SK-N-SH (cell line): ENCODE measurements at regions not wholly inside any gene's neighbourhood (a gene's known extent, or its start where the extent isn't known, plus 50 kb on each side); places are given as distances from the start of the nearest gene placed in this dataset.

ENCODE experiments used
- CTCF ChIA-PET: fragments of 300-600, 350-600 bp; formaldehyde crosslinking; extraction: SDS; loops from one replicate; lab custom pipeline; 2021; lab: Yijun Ruan, JAX
- POLR2A ChIA-PET: fragments of 350-600 bp; sonication (Branson Sonifier 250); formaldehyde crosslinking; extraction: SDS; loops from one replicate; lab custom pipeline; 2020; ENCODE audit warnings: antibody characterized with exemption, inconsistent platforms; lab: Yijun Ruan, JAX
- DNase-seq: peaks from one replicate; pipeline ENCODE4 v3.0.0; 2012
- H2AFZ ChIP-seq: fragments of 200-600 bp; sonication (generic); 2 replicates; pipeline ENCODE4 v1.8.1; 2016; ENCODE audit warnings: antibody characterized with exemption, mild to moderate bottlenecking, low read depth
- H3F3A ChIP-seq: fragments of 200-600 bp; sonication (generic); replicated peaks from 2 replicates; pipeline ENCODE3; 2016; ENCODE audit warnings: antibody characterized with exemption, mild to moderate bottlenecking; ENCODE audit not compliant: insufficient read depth
- H3K27ac ChIP-seq, 2 experiments: fragments of 200-500 bp in 1 of 2; fragments of 200-600 bp in 1 of 2; sonication (Bioruptor generic) in 1 of 2; sonication (generic), shearing (Covaris generic) in 1 of 2; 2 replicates each; pipeline versions ENCODE4 v1.5.1 to v1.6.1; 2014 to 2016; ENCODE audit warnings: low read depth in 2 of 2, inconsistent platforms in 1 of 2, low read length in 1 of 2, mild to moderate bottlenecking in 1 of 2, mixed read lengths in 1 of 2
- H3K27me3 ChIP-seq: fragments of 200-600 bp; sonication (generic), shearing (Covaris generic); 2 replicates; pipeline ENCODE4 v1.6.1; 2016; ENCODE audit warnings: mixed run types; ENCODE audit not compliant: insufficient read depth
- H3K36me3 ChIP-seq, 2 experiments: fragments of 200-500 bp in 1 of 2; fragments of 200-600 bp in 1 of 2; sonication (Bioruptor generic) in 1 of 2; sonication (generic) in 1 of 2; replicated peaks in 1 of 2; 2 replicates each; pipeline versions ENCODE3 to v1.5.1; 2014 to 2016; ENCODE audit warnings: low read length in 1 of 2, mild to moderate bottlenecking in 1 of 2; ENCODE audit not compliant: insufficient read depth in 2 of 2, control insufficient read depth in 1 of 2
- H3K4me1 ChIP-seq, 2 experiments: fragments of 200-500 bp in 1 of 2; fragments of 200-600 bp in 1 of 2; sonication (Bioruptor generic) in 1 of 2; sonication (generic), shearing (Covaris generic) in 1 of 2; 2 replicates each; pipeline versions ENCODE4 v1.5.1 to v1.6.1; 2014 to 2016; ENCODE audit warnings: low read depth in 1 of 2, low read length in 1 of 2, mixed run types in 1 of 2; ENCODE audit not compliant: insufficient read depth in 2 of 2, control insufficient read depth in 1 of 2
- H3K4me2 ChIP-seq: fragments of 200-600 bp; sonication (generic), shearing (Covaris generic); 2 replicates; pipeline ENCODE4 v1.6.1; 2017; ENCODE audit warnings: mixed run types
- H3K4me3 ChIP-seq, 2 experiments: fragments of 200-500 bp in 1 of 2; fragments of 200-600 bp in 1 of 2; sonication (Bioruptor generic) in 1 of 2; sonication (generic), shearing (Covaris generic) in 1 of 2; 2 replicates each; pipeline versions ENCODE4 v1.5.1 to v1.8.1; 2014 to 2016; ENCODE audit warnings: low read depth in 2 of 2, inconsistent platforms in 1 of 2, low read length in 1 of 2, mild to moderate bottlenecking in 1 of 2, mixed read lengths in 1 of 2, moderate library complexity in 1 of 2
- H3K79me2 ChIP-seq: fragments of 200-600 bp; sonication (generic); 2 replicates; pipeline ENCODE4 v1.8.1; 2017; ENCODE audit warnings: mild to moderate bottlenecking; ENCODE audit not compliant: insufficient read depth
- H3K9ac ChIP-seq: fragments of 200-600 bp; sonication (generic); 2 replicates; pipeline ENCODE4 v1.6.1; 2017; ENCODE audit warnings: mixed run types
- H3K9me2 ChIP-seq: fragments of 200-600 bp; sonication (generic); 2 replicates; pipeline ENCODE4 v1.6.1; 2017; ENCODE audit warnings: mixed run types
- H3K9me3 ChIP-seq: fragments of 200-600 bp; sonication (generic); 2 replicates; pipeline ENCODE4 v1.6.1; 2017; ENCODE audit warnings: mixed run types, mild to moderate bottlenecking, moderate library complexity
- H4K20me1 ChIP-seq: fragments of 200-600 bp; sonication (generic); 2 replicates; pipeline ENCODE4 v1.6.1; 2017; ENCODE audit warnings: mild to moderate bottlenecking, mixed run types; ENCODE audit not compliant: insufficient read depth
- CHD2 ChIP-seq: fragments of 150-350 bp; IDR thresholded peaks from 2 replicates; pipeline ENCODE4 v1.6.1; 2018; ENCODE audit warnings: low read length; ENCODE audit not compliant: partially characterized antibody
- EP300 ChIP-seq, 2 experiments: IDR thresholded peaks; 2 replicates each; pipeline versions ENCODE4 v1.4.0 to v1.6.1; 2012; ENCODE audit warnings: borderline replicate concordance in 1 of 2, low read depth in 1 of 2, low read length in 1 of 2
- EZH2phosphoT487 ChIP-seq: fragments of 200-600 bp; sonication (generic); IDR thresholded peaks from 2 replicates; pipeline ENCODE4 v1.6.1; 2017; ENCODE audit warnings: low read depth, mixed run types, mild to moderate bottlenecking, antibody characterized with exemption, moderate library complexity, borderline replicate concordance
- POLR2AphosphoS5 ChIP-seq: IDR thresholded peaks from 2 replicates; pipeline ENCODE4 v1.6.1; 2012; ENCODE audit warnings: low read depth, low read length
- RAD21 ChIP-seq: IDR thresholded peaks from 2 replicates; pipeline ENCODE4 v1.6.1; 2012; ENCODE audit warnings: mild to moderate bottlenecking, low read length
- RFX5 ChIP-seq: IDR thresholded peaks from 2 replicates; pipeline ENCODE4 v1.6.1; 2012; ENCODE audit warnings: mild to moderate bottlenecking, improper control_type of control experiment, low read length
- TAF1 ChIP-seq: IDR thresholded peaks from 2 replicates; pipeline ENCODE4 v1.6.1; 2012; ENCODE audit warnings: low read depth, mild to moderate bottlenecking, low read length, moderate library complexity, borderline replicate concordance
- TEAD4 ChIP-seq: IDR thresholded peaks from 2 replicates; pipeline ENCODE4 v1.4.0; 2012; ENCODE audit warnings: mild to moderate bottlenecking, borderline replicate concordance; ENCODE audit not compliant: insufficient read depth
- WGBS: methylation state at CpG from one replicate; pipeline ENCODE4 v1.1.6; 2017; ENCODE audit warnings: low lambda C conversion rate; 5-methylcytosine and 5-hydroxymethylcytosine counted together
- TF ChIP-seq, protein P1 (sequence below): IDR thresholded peaks from 2 replicates; pipeline ENCODE4 v1.4.0; 2012; ENCODE audit warnings: low read depth, borderline replicate concordance
- TF ChIP-seq, protein P2 (sequence below): IDR thresholded peaks from 2 replicates; pipeline ENCODE4 v1.4.0; 2012; ENCODE audit warnings: low read depth, borderline replicate concordance
- TF ChIP-seq, protein P3 (sequence below): fragments of 150-350 bp; IDR thresholded peaks from 2 replicates; pipeline ENCODE4 v1.6.1; 2016; ENCODE audit warnings: mild to moderate bottlenecking, low read depth, low read length

DNA sequence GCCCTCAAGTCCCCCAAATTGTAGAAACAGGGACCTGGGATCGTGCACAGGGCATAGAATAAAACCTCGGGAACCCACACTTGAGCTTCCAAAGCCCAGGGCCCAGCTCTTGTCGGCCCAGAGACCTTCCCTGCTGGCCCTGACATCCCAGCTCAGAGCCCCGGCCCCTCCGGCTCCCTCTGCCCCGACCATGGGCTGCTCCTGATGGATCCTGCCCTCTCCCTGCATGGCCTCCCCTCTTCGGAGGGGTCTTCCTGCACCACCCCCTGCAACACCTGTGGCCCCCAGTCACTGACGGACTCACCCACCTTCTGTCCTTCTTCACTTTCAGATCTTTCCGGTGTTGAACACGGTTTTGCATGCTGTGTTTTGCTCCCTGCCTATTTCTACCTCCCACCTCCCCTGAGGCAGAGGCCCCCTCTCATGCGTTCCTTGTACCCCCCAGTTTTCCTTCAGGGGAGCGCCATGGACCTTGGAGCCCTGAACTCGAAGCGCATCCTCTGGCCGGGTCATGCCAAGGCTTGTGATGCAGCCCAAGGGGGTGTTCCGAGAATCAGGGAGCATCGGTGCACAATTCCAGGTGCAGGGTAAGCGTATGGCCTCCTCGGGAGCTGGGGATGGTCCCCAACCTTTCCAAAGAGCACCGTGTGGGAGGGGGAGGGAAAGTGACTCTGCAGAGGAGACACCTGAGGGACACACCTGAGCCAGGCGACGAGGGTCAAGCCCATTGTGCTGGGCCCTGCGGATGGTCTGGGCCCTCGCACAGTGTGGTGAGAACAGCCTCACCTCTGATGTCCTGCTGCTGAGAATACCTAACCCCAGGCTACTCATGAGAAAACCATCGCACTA, 666.4 kb downstream of the BRD1 start:
- no peaks in the 10 kb centered on the region for H3K9me2 ChIP-seq
- H3K4me2 ChIP-seq = no peak overlapping the region
- no peaks in the 10 kb centered on the region; the same call in 1 of the 2 replicates for H3K27me3 ChIP-seq
- H3K4me3 ChIP-seq = no peak overlapping the region
- no peak overlapping the region for H3K9ac ChIP-seq
- DNase-seq = no peak
- H3K27ac ChIP-seq = no peak overlapping the region
- peaks cover 0 to 30% of the 10 kb centered on the region in 2 experiments; a peak in 1 of 4 replicates for H3K4me1 ChIP-seq
- TF ChIP-seq, protein P1, sequence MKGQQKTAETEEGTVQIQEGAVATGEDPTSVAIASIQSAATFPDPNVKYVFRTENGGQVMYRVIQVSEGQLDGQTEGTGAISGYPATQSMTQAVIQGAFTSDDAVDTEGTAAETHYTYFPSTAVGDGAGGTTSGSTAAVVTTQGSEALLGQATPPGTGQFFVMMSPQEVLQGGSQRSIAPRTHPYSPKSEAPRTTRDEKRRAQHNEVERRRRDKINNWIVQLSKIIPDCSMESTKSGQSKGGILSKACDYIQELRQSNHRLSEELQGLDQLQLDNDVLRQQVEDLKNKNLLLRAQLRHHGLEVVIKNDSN = no peak
- TF ChIP-seq EP300 (IDR thresholded peaks at IDR 0.05; ENCODE audit: borderline replicate concordance in 1 of 2, low read depth in 1 of 2, low read length in 1 of 2) = no peak
- no peak for TF ChIP-seq RAD21
- no peak for TF ChIP-seq TEAD4
- no peak for TF ChIP-seq EZH2phosphoT487
- TF ChIP-seq, protein P2, sequence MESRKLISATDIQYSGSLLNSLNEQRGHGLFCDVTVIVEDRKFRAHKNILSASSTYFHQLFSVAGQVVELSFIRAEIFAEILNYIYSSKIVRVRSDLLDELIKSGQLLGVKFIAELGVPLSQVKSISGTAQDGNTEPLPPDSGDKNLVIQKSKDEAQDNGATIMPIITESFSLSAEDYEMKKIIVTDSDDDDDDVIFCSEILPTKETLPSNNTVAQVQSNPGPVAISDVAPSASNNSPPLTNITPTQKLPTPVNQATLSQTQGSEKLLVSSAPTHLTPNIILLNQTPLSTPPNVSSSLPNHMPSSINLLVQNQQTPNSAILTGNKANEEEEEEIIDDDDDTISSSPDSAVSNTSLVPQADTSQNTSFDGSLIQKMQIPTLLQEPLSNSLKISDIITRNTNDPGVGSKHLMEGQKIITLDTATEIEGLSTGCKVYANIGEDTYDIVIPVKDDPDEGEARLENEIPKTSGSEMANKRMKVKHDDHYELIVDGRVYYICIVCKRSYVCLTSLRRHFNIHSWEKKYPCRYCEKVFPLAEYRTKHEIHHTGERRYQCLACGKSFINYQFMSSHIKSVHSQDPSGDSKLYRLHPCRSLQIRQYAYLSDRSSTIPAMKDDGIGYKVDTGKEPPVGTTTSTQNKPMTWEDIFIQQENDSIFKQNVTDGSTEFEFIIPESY = no peak
- TF ChIP-seq TAF1 = no peak
- no peak for TF ChIP-seq RFX5
- TF ChIP-seq POLR2AphosphoS5 = no peak
- no peaks in the 10 kb centered on the region for H3K9me3 ChIP-seq
- H3F3A ChIP-seq = no peaks in the 10 kb centered on the region
- no peaks in the 10 kb centered on the region for H3K36me3 ChIP-seq
- H4K20me1 ChIP-seq = no peaks in the 10 kb centered on the region
- ChIA-PET POLR2A (no interaction called here), CTCF (interaction anchor here (0.7 to 1.5 kb wide), 3 partner anchors 114 to 1693 kb away, joined by 3 read pairs; no protein-coding TSS in a partner anchor)
- no peak overlapping the region for H2AFZ ChIP-seq
- no peaks in the 10 kb centered on the region for H3K79me2 ChIP-seq
- WGBS = 49% methylated on average over 17 of the region's 25 CpGs

DNA sequence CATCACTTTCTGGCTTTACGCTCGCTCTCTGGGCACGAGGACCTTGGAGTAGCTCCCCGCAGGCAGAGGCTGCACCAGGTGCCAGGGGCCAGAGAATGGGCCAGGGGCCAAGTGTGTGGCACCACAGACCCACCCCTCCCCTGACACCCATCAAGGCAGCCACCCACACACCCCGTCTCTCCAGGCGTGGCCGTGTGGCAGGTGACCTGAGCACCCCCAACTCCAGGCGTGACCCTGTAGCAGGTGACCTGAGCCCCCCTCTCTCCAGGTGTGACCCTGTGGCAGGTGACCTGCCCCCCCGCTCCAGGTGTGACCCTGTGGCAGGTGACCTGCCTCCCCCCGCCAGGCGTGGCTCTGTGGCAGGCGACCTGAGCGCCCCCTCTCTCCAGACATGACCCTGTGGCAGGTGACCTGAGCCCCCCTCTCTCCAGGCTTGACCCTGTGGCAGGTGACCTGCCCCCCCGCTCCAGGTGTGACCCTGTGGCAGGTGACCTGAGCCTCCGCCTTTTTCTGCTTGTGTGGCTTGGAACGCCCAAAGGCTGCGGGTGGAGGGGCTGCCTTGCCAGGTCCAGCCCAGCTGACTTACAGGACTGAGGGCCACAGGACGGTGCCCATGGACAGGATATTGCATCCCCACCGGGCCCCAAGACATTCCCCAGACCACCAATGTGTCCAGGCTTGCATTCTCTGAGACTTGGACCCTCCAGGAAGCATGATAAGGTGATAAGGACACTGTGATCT, 667.2 kb downstream of the BRD1 start:
- TF ChIP-seq, protein P3, sequence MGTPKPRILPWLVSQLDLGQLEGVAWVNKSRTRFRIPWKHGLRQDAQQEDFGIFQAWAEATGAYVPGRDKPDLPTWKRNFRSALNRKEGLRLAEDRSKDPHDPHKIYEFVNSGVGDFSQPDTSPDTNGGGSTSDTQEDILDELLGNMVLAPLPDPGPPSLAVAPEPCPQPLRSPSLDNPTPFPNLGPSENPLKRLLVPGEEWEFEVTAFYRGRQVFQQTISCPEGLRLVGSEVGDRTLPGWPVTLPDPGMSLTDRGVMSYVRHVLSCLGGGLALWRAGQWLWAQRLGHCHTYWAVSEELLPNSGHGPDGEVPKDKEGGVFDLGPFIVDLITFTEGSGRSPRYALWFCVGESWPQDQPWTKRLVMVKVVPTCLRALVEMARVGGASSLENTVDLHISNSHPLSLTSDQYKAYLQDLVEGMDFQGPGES = no peak
- no peak for TF ChIP-seq CHD2
- Histone ChIP-seq H3K79me2 (no peaks in the 10 kb centered on the region), H2AFZ (no peak overlapping the region), H3K9me3 (no peaks in the 10 kb centered on the region), H4K20me1 (no peaks in the 10 kb centered on the region), H3K9me2 (no peaks in the 10 kb centered on the region), H3K27ac (no peak overlapping the region; a peak in 1 of 4 replicates), H3K4me2 (no peak overlapping the region), H3K36me3 (no peaks in the 10 kb centered on the region), H3K4me1 (peaks cover 0 to 38% of the 10 kb centered on the region in 2 experiments; a peak in 1 of 4 replicates), H3F3A (no peaks in the 10 kb centered on the region), H3K27me3 (no peaks in the 10 kb centered on the region; the same call in 1 of the 2 replicates), H3K4me3 (no peak overlapping the region), H3K9ac (no peak overlapping the region)
- CTCF ChIA-PET = interaction anchor here (0.7 to 1.5 kb wide), 3 partner anchors 114 to 1693 kb away, joined by 3 read pairs; no protein-coding TSS in a partner anchor
- WGBS = 42% methylated on average over 14 of the region's 19 CpGs
- DNase-seq = no peak
- POLR2A ChIA-PET = no interaction called here
